PC-3 (cell line): ENCODE measurements at regions not wholly inside any gene's neighbourhood (a gene's known extent, or its start where the extent isn't known, plus 50 kb on each side); places are given as distances from the start of the nearest gene placed in this dataset.

Source experiments
- ATAC-seq: fragments of 200-7000 bp; cut with Tn5 transposase; 2 replicates; pipeline ENCODE4 v1.9.1; 2020; ENCODE audit warnings: mild to moderate bottlenecking, moderate library complexity
- BruUV-seq: library from RNA; stranded (reverse); fragments of 400-500 nt; replicated peaks from 2 replicates; lab custom pipeline; 2021; lab: Mats Ljungman, UMichigan
- CTCF ChIA-PET: fragments of 300-600 bp; sonication (Branson Sonifier 250); formaldehyde crosslinking; loops from one replicate; lab custom pipeline; 2022; ENCODE audit warnings: antibody characterized with exemption; lab: Charles Lee
- POLR2A ChIA-PET: fragments of 300-600 bp; sonication (Branson Sonifier 250); formaldehyde crosslinking; loops from one replicate; lab custom pipeline; 2022; ENCODE audit warnings: antibody characterized with exemption; ENCODE audit not compliant: unreplicated experiment; lab: Charles Lee
- DNase-seq: peaks from one replicate; pipeline ENCODE4 v3.0.0-alpha.2; 2015
- H2AFZ ChIP-seq: fragments of 300-600 bp; sonication (generic); 2 replicates; pipeline ENCODE4 v1.6.0; 2016; ENCODE audit warnings: antibody characterized with exemption, low read length
- H3F3A ChIP-seq: fragments of 300-600 bp; sonication (generic); one replicate; pipeline ENCODE4 v1.6.0; 2017; ENCODE audit warnings: antibody characterized with exemption, low read length, control low read depth, mild to moderate bottlenecking; ENCODE audit not compliant: unreplicated experiment
- H3K27ac ChIP-seq: fragments of 300-600 bp; sonication (generic); 2 replicates; pipeline ENCODE4 v1.5.1; 2016; ENCODE audit warnings: mild to moderate bottlenecking, low read length
- H3K27me3 ChIP-seq: fragments of 300-600 bp; sonication (generic); 2 replicates; pipeline ENCODE4 v1.6.1; 2016; ENCODE audit warnings: low read length, mixed read lengths
- H3K36me3 ChIP-seq: fragments of 300-600 bp; sonication (generic); 2 replicates; pipeline ENCODE4 v1.6.1; 2016; ENCODE audit warnings: low read depth, mixed run types, low read length, mixed read lengths
- H3K4me1 ChIP-seq: fragments of 300-600 bp; sonication (generic); 2 replicates; pipeline ENCODE4 v1.5.1; 2016; ENCODE audit warnings: low read length; ENCODE audit not compliant: insufficient read depth
- H3K4me2 ChIP-seq: fragments of 300-600 bp; sonication (generic); 2 replicates; pipeline ENCODE4 v1.6.0; 2016; ENCODE audit warnings: low read length
- H3K4me3 ChIP-seq: fragments of 300-600 bp; sonication (generic); 2 replicates; pipeline ENCODE4 v1.5.1; 2016; ENCODE audit warnings: mild to moderate bottlenecking, low read length, mixed read lengths
- H3K79me2 ChIP-seq: fragments of 300-600 bp; sonication (generic); 2 replicates; pipeline ENCODE4 v1.6.1; 2017; ENCODE audit warnings: low read length, mixed read lengths
- H3K9ac ChIP-seq: fragments of 300-600 bp; sonication (generic); 2 replicates; pipeline ENCODE4 v1.6.0; 2016; ENCODE audit warnings: mild to moderate bottlenecking, low read length
- H3K9me2 ChIP-seq: fragments of 300-600 bp; sonication (generic); replicated peaks from 2 replicates; pipeline ENCODE4 v1.6.1; 2016; ENCODE audit warnings: mixed run types, low read length, mixed read lengths
- H3K9me3 ChIP-seq: fragments of 300-600 bp; sonication (generic); 2 replicates; pipeline ENCODE4 v1.6.1; 2016; ENCODE audit warnings: low read length, mixed read lengths
- H4K20me1 ChIP-seq: fragments of 300-600 bp; sonication (generic); 2 replicates; pipeline ENCODE4 v1.6.1; 2016; ENCODE audit warnings: low read length, mixed read lengths
- EZH2 ChIP-seq: fragments of 300-600 bp; sonication (generic); IDR thresholded peaks from one replicate; pipeline ENCODE4 v1.6.1; 2017; ENCODE audit warnings: antibody characterized with exemption, mild to moderate bottlenecking, low read length; ENCODE audit not compliant: unreplicated experiment
- EZH2phosphoT487 ChIP-seq: fragments of 300-600 bp; sonication (generic); IDR thresholded peaks from 2 replicates; pipeline ENCODE4 v1.6.1; 2018; ENCODE audit warnings: mild to moderate bottlenecking, antibody characterized with exemption, low read length, borderline replicate concordance
- intact Hi-C: fragments of 100-400 bp; cut with micrococcal nuclease; formaldehyde crosslinking; loops from 2 replicates; pipeline ENCODE4 v1.9.0; 2023
- TF ChIP-seq, protein P1 (sequence below): fragments of 300-600 bp; sonication (generic); conservative IDR thresholded peaks from 2 replicates; pipeline ENCODE4 v1.5.1; 2017; ENCODE audit warnings: antibody characterized with exemption, low read depth, mild to moderate bottlenecking, low read length

GRCh38 chr2:4898706-4899105, 793.5 kb upstream of the SOX11 start:
- Histone ChIP-seq H2AFZ (no peak overlapping the region), H3K9ac (no peak overlapping the region), H3K27ac (no peak overlapping the region), H3F3A (no peaks in the 10 kb centered on the region), H3K4me1 (peaks cover 9% of the 10 kb centered on the region), H3K9me2 (no peaks in the 10 kb centered on the region), H3K36me3 (no peaks in the 10 kb centered on the region), H3K4me3 (no peak overlapping the region), H3K79me2 (no peaks in the 10 kb centered on the region), H3K9me3 (no peaks in the 10 kb centered on the region), H3K4me2 (0 out of 2 replicates have a peak overlapping the region, but pooled peaks have one; percentile 46), H4K20me1 (no peaks in the 10 kb centered on the region), H3K27me3 (no peaks in the 10 kb centered on the region)
- intact Hi-C loops, result no loop called here
- TF ChIP-seq, protein P1, sequence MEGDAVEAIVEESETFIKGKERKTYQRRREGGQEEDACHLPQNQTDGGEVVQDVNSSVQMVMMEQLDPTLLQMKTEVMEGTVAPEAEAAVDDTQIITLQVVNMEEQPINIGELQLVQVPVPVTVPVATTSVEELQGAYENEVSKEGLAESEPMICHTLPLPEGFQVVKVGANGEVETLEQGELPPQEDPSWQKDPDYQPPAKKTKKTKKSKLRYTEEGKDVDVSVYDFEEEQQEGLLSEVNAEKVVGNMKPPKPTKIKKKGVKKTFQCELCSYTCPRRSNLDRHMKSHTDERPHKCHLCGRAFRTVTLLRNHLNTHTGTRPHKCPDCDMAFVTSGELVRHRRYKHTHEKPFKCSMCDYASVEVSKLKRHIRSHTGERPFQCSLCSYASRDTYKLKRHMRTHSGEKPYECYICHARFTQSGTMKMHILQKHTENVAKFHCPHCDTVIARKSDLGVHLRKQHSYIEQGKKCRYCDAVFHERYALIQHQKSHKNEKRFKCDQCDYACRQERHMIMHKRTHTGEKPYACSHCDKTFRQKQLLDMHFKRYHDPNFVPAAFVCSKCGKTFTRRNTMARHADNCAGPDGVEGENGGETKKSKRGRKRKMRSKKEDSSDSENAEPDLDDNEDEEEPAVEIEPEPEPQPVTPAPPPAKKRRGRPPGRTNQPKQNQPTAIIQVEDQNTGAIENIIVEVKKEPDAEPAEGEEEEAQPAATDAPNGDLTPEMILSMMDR, result no peak
- no peak for TF ChIP-seq EZH2
- no peak for TF ChIP-seq EZH2phosphoT487
- ATAC-seq (peak; percentile 91), DNase-seq (peak; percentile 81)
- ChIA-PET CTCF (no interaction called here), POLR2A (no interaction called here)
- BruUV-seq, result no TSS peak

DNA sequence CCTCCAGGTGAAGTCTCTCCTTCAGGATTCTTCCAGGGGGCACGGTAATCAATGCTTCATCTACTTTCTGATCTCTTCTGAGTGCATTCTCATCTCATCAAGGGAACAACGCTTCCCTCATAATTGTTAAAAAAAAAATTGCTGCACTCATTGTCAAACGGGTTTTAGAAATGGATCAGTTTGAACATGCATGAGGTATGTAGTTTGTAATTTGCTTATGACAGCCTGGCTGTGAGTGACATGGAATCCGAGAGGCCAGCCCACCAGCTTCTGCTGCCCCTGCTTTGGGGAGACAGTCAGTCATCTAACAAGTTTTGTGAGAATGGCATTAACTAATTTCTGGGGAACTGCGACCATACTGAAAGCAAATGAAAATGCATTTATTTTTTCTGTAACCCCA, 791.9 kb upstream of the SOX11 start:
- no peak for ATAC-seq
- Histone ChIP-seq H2AFZ (no peak overlapping the region), H3K9me3 (no peaks in the 10 kb centered on the region)

DNA sequence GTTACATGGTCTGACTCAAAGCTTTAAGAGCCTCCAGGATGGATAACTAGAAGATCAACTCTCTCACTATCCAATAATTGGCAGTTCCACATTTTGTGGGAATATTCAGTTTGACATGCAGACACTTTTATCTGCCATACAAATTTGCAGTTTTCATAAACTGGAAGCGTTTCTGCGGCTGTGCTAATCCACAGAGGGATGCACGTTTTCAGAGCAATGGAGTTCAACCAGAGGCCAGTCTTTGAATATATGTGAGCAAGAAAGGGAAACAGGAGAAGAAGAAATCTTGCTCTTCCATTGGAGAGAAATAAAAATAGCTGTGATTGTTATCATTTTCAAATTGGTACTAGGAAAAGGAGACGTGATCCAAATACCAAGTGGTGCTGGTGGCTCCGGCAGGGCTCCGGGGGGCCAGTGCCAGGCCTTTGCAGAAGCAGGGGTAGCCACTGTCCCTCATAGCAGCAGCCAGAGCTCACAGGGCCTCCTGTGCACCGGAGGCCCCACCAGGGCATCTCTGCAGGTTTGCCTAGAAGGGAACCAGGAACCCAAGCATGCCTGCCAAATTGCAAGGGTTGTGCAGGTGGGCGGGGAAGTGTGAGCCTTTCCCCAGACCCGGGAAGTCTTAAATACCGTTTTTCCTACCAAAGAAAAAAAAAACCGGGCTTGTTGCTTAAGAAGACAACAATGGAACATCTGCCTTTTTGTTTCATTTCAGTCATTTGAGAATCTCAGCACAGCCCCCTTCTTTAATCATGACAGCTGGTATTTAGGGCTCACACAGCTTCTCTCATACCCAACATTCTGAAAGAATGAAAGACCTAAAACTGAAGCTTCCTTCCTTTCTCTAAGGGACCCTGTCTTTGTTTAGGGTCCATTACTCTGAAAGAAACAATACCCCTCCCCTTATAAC, 791.1 kb upstream of the SOX11 start:
- H3K79me2 ChIP-seq, result no peaks in the 10 kb centered on the region
- no peak overlapping the region for H3K4me2 ChIP-seq
- H3K4me1 ChIP-seq, result peaks cover 9% of the 10 kb centered on the region
- no peak overlapping the region for H3K4me3 ChIP-seq
- no peak overlapping the region for H3K27ac ChIP-seq
- intact Hi-C loops, result no loop called here
- H3F3A ChIP-seq, result no peaks in the 10 kb centered on the region
- H2AFZ ChIP-seq, result no peak overlapping the region
- ChIA-PET POLR2A (no interaction called here), CTCF (no interaction called here)
- no TSS peak for BruUV-seq
- DNase-seq (no peak), ATAC-seq (no peak)
- no peaks in the 10 kb centered on the region for H3K9me2 ChIP-seq
- TF ChIP-seq EZH2 (no peak), EZH2phosphoT487 (no peak)
- TF ChIP-seq, protein P1, result no peak
- H4K20me1 ChIP-seq, result no peaks in the 10 kb centered on the region
- no peaks in the 10 kb centered on the region for H3K9me3 ChIP-seq
- no peak overlapping the region for H3K9ac ChIP-seq
- no peaks in the 10 kb centered on the region for H3K36me3 ChIP-seq
- H3K27me3 ChIP-seq, result no peaks in the 10 kb centered on the region

More for the DNA sequence above, 791.9 kb upstream of the SOX11 start:
- Histone ChIP-seq H3K79me2 (no peaks in the 10 kb centered on the region), H3K27me3 (no peaks in the 10 kb centered on the region), H3K9ac (no peak overlapping the region), H4K20me1 (no peaks in the 10 kb centered on the region), H3K36me3 (no peaks in the 10 kb centered on the region), H3K9me2 (no peaks in the 10 kb centered on the region), H3K4me1 (peaks cover 9% of the 10 kb centered on the region), H3K27ac (no peak overlapping the region), H3K4me2 (no peak overlapping the region), H3F3A (no peaks in the 10 kb centered on the region), H3K4me3 (no peak overlapping the region)
- CTCF ChIA-PET, result no interaction called here
- POLR2A ChIA-PET, result no interaction called here
- no TSS peak for BruUV-seq
- TF ChIP-seq EZH2, result no peak
- intact Hi-C loops, result no loop called here
- no peak for DNase-seq
